Left ventricle myocardium inferior (tissue), 1 donor: ENCODE measurements at regions not wholly inside any gene's neighbourhood (a gene's known extent, or its start where the extent isn't known, plus 50 kb on each side); places are given as distances from the start of the nearest gene placed in this dataset.

Source experiments
- DNase-seq: peaks from one replicate; pipeline ENCODE4 v3.0.0-alpha.2; 2020
- H3K27ac ChIP-seq: fragments of 200-600 bp; replicated peaks from 2 replicates; pipeline ENCODE4 v1.8.0; 2021
- H3K27me3 ChIP-seq: fragments of 200-600 bp; 2 replicates; pipeline ENCODE4 v1.8.0; 2021; ENCODE audit warnings: low read depth
- H3K36me3 ChIP-seq: fragments of 200-600 bp; 2 replicates; pipeline ENCODE4 v1.8.0; 2021
- H3K4me1 ChIP-seq: fragments of 200-600 bp; 2 replicates; pipeline ENCODE4 v1.8.0; 2021
- H3K4me3 ChIP-seq: fragments of 200-600 bp; 2 replicates; pipeline ENCODE4 v1.8.0; 2021; ENCODE audit warnings: mild to moderate bottlenecking, moderate library complexity
- H3K9me3 ChIP-seq: fragments of 200-600 bp; replicated peaks from 2 replicates; pipeline ENCODE4 v1.8.0; 2021
- CTCF ChIP-seq: fragments of 200-600 bp; IDR thresholded peaks from 2 replicates; pipeline ENCODE4 v1.8.0; 2021; ENCODE audit warnings: antibody characterized with exemption, mild to moderate bottlenecking, borderline replicate concordance
- intact Hi-C: fragments of 100-400 bp; cut with micrococcal nuclease; formaldehyde crosslinking; loops from one replicate; pipeline ENCODE4 v1.11.0; 2022
- donor health status: DM: no; HTN: yes; CAD: no; lungs with severe emphysema.

DNA sequence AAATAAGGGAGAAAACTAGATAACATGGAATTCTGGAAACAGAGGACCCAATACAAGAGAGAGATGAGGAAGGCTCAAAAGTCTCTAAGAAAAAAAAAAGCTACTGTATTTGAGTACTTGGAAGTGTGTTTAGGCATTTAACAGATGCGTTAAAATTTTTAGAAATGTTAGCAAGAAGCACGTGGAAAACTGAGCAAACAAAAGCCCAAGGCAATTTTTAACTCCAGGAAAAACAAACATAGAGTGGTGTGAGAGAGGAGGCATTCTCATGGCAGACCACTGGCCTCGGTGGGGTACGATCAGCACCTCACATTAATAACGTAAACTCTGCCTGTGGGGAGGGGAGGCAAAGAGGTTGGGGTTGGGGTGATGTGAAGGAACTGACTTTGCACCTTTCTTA is 321.4 kb downstream of the GADD45G start:
- no peak for TF ChIP-seq CTCF
- no peak overlapping the region for H3K4me3 ChIP-seq
- DNase-seq: no peak
- intact Hi-C loops: loop anchor here (10.0 kb wide), 1 partner anchor 321 kb away; the partner anchor contains the start of gene GADD45G
- no peaks in the 10 kb centered on the region for H3K36me3 ChIP-seq
- no peaks in the 10 kb centered on the region for H3K9me3 ChIP-seq
- no peak overlapping the region for H3K27ac ChIP-seq
- H3K4me1 ChIP-seq: peaks cover 46% of the 10 kb centered on the region
- H3K27me3 ChIP-seq: no peaks in the 10 kb centered on the region

GRCh38 chr9:89926691-89927220 is 321.9 kb downstream of the GADD45G start:
- no peak for DNase-seq
- no peaks in the 10 kb centered on the region for H3K27me3 ChIP-seq
- no peak overlapping the region for H3K27ac ChIP-seq
- TF ChIP-seq CTCF: no peak
- H3K4me1 ChIP-seq: peaks cover 46% of the 10 kb centered on the region
- intact Hi-C loops: loop anchor here (10.0 kb wide), 1 partner anchor 322 kb away; the partner anchor contains the start of gene GADD45G
- H3K4me3 ChIP-seq: no peak overlapping the region
- H3K9me3 ChIP-seq: no peaks in the 10 kb centered on the region
- no peaks in the 10 kb centered on the region for H3K36me3 ChIP-seq

GRCh38 chr9:89928106-89928505 is 323.3 kb downstream of the GADD45G start:
- Histone ChIP-seq H3K4me3 (no peak overlapping the region), H3K27me3 (no peaks in the 10 kb centered on the region), H3K4me1 (peaks cover 46% of the 10 kb centered on the region), H3K9me3 (no peaks in the 10 kb centered on the region), H3K36me3 (no peaks in the 10 kb centered on the region), H3K27ac (no peak overlapping the region)
- TF ChIP-seq CTCF: no peak
- intact Hi-C loops: loop anchor here (10.0 kb wide), 1 partner anchor 323 kb away; the partner anchor contains the start of gene GADD45G
- no peak for DNase-seq

DNA sequence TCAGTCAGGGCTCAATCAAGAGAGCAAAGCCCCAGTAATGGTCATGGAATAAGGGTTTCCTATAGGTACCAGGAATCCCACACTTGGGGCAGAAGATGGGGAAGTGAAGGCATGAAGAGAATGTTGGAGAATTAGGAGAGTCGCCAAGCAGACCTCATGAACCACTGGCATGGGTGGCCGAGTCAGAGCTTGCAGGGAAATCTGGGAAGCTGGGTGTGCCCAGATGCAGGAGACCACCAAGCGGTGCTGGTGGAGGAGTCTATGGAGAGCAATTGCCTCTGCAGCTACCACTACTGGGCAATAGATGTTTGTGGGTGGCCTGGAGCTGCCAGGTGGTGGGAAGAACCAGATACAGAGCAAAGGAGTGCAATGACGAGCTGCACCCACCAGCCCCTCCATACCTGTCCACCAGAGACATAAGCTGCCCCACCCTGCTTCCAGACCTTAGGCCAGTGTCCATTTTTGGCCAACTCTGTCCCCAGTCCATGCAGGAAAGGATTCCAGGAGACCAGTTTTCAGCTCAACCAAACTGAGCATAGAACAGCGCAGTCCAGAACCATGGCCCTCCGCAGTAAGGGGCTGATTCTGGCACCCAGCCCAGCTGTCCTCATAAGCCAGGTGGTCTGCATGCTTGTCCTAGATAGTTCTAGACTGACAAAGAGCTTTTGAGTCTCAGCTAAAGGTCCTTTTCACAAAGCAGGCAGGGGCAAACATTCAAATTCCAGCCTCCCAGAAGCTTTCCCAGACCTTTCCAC is 323.9 kb downstream of the GADD45G start:
- no peak overlapping the region for H3K27ac ChIP-seq
- intact Hi-C loops: loop anchor here (10.0 kb wide), 1 partner anchor 324 kb away; the partner anchor contains the start of gene GADD45G
- H3K4me1 ChIP-seq: peaks cover 46% of the 10 kb centered on the region
- TF ChIP-seq CTCF: no peak
- no peaks in the 10 kb centered on the region for H3K36me3 ChIP-seq
- no peak overlapping the region for H3K4me3 ChIP-seq
- no peaks in the 10 kb centered on the region for H3K9me3 ChIP-seq
- DNase-seq: no peak
- H3K27me3 ChIP-seq: no peaks in the 10 kb centered on the region

- Histone ChIP-seq H3K27ac (no peak overlapping the region), H3K4me1 (peaks cover 46% of the 10 kb centered on the region)
- intact Hi-C loops: loop anchor here (10.0 kb wide), 1 partner anchor 324 kb away; the partner anchor contains the start of gene GADD45G
Measured at GRCh38 chr9:89929315-89929672, 324.5 kb downstream of the GADD45G start.

More at GRCh38 chr9:89929315-89929672, 324.5 kb downstream of the GADD45G start:
- no peaks in the 10 kb centered on the region for H3K27me3 ChIP-seq
- no peak for TF ChIP-seq CTCF
- no peaks in the 10 kb centered on the region for H3K9me3 ChIP-seq
- no peaks in the 10 kb centered on the region for H3K36me3 ChIP-seq
- H3K4me3 ChIP-seq: no peak overlapping the region
- no peak for DNase-seq
